ENCODE measurements at regions not wholly inside any gene's neighbourhood (a gene's known extent, or its start where the extent isn't known, plus 50 kb on each side); places are given as distances from the start of the nearest gene placed in this dataset.

- Histone ChIP-seq H3K4me1 (ENCODE audit: control insufficient read depth, low read length) (no peaks in the 10 kb centered on the region), H3K9me2 (replicated peaks; ENCODE audit: control insufficient read depth, low read length) (no peaks in the 10 kb centered on the region), H3F3A (ENCODE audit: control insufficient read depth, insufficient read depth) (no peaks in the 10 kb centered on the region), H3K4me2 (ENCODE audit: low read length) (no peak overlapping the region), H4K20me1 (ENCODE audit: control insufficient read depth, insufficient read depth, low read depth, low read length) (no peaks in the 10 kb centered on the region), H3K4me3 (ENCODE audit: low read length) (no peak overlapping the region), H3K79me2 (ENCODE audit: control insufficient read depth, low read length) (no peaks in the 10 kb centered on the region), H3K9me3 (ENCODE audit: control insufficient read depth, insufficient read depth, low read length) (no peaks in the 10 kb centered on the region), H3K36me3 (ENCODE audit: control insufficient read depth, low read length) (no peaks in the 10 kb centered on the region), H3K27ac (ENCODE audit: low read depth, low read length) (no peak overlapping the region), H3K27me3 (ENCODE audit: control insufficient read depth, low read length) (no peaks in the 10 kb centered on the region)
- no peak for TF ChIP-seq EZH2phosphoT487 (IDR thresholded peaks at IDR 0.05; ENCODE audit: borderline replicate concordance, low read length)
- no peak for TF ChIP-seq CTCF (IDR thresholded peaks at IDR 0.05; ENCODE audit: low read depth, low read length, poor library complexity, severe bottlenecking)
Measured at GRCh38 chr5:118310401-118310800, 677.9 kb downstream of the DTWD2 start.

GRCh38 chr5:118303296-118303695 lies 685.1 kb downstream of the DTWD2 start:
- no peaks in the 10 kb centered on the region for H3K27me3 ChIP-seq (ENCODE audit: control insufficient read depth, low read length)
- H3K36me3 ChIP-seq (ENCODE audit: control insufficient read depth, low read length): no peaks in the 10 kb centered on the region
- H3K9me2 ChIP-seq (replicated peaks; ENCODE audit: control insufficient read depth, low read length): no peaks in the 10 kb centered on the region
- no peaks in the 10 kb centered on the region for H4K20me1 ChIP-seq (ENCODE audit: control insufficient read depth, insufficient read depth, low read depth, low read length)
- no peaks in the 10 kb centered on the region for H3K79me2 ChIP-seq (ENCODE audit: control insufficient read depth, low read length)
- no peaks in the 10 kb centered on the region for H3K9me3 ChIP-seq (ENCODE audit: control insufficient read depth, insufficient read depth, low read length)
- no peak overlapping the region for H3K4me2 ChIP-seq (ENCODE audit: low read length)
- no peak overlapping the region for H3K4me3 ChIP-seq (ENCODE audit: low read length)
- H3K4me1 ChIP-seq (ENCODE audit: control insufficient read depth, low read length): no peaks in the 10 kb centered on the region
- no peak overlapping the region for H3K27ac ChIP-seq (ENCODE audit: low read depth, low read length)
- TF ChIP-seq EZH2phosphoT487 (IDR thresholded peaks at IDR 0.05; ENCODE audit: borderline replicate concordance, low read length) (no peak), CTCF (IDR thresholded peaks at IDR 0.05; ENCODE audit: low read depth, low read length, poor library complexity, severe bottlenecking) (no peak)
- no peaks in the 10 kb centered on the region for H3F3A ChIP-seq (ENCODE audit: control insufficient read depth, insufficient read depth)

- H3K79me2 ChIP-seq (ENCODE audit: control insufficient read depth, low read length): no peaks in the 10 kb centered on the region
- no peak overlapping the region for H3K27ac ChIP-seq (ENCODE audit: low read depth, low read length)
- no peak for TF ChIP-seq EZH2phosphoT487 (IDR thresholded peaks at IDR 0.05; ENCODE audit: borderline replicate concordance, low read length)
- no peak for TF ChIP-seq CTCF (IDR thresholded peaks at IDR 0.05; ENCODE audit: low read depth, low read length, poor library complexity, severe bottlenecking)
- H3F3A ChIP-seq (ENCODE audit: control insufficient read depth, insufficient read depth): no peaks in the 10 kb centered on the region
- no peaks in the 10 kb centered on the region for H4K20me1 ChIP-seq (ENCODE audit: control insufficient read depth, insufficient read depth, low read depth, low read length)
- H3K4me1 ChIP-seq (ENCODE audit: control insufficient read depth, low read length): no peaks in the 10 kb centered on the region
- H3K4me2 ChIP-seq (ENCODE audit: low read length): no peak overlapping the region
- H3K9me3 ChIP-seq (ENCODE audit: control insufficient read depth, insufficient read depth, low read length): no peaks in the 10 kb centered on the region
- H3K4me3 ChIP-seq (ENCODE audit: low read length): no peak overlapping the region
- H3K27me3 ChIP-seq (ENCODE audit: control insufficient read depth, low read length): no peaks in the 10 kb centered on the region
- H3K36me3 ChIP-seq (ENCODE audit: control insufficient read depth, low read length): no peaks in the 10 kb centered on the region
- no peaks in the 10 kb centered on the region for H3K9me2 ChIP-seq (replicated peaks; ENCODE audit: control insufficient read depth, low read length)
Measured at GRCh38 chr5:118302786-118303185, 685.6 kb downstream of the DTWD2 start.

GRCh38 chr5:118301696-118302095 lies 686.7 kb downstream of the DTWD2 start:
- Histone ChIP-seq H4K20me1 (ENCODE audit: control insufficient read depth, insufficient read depth, low read depth, low read length) (no peaks in the 10 kb centered on the region), H3K4me3 (ENCODE audit: low read length) (no peak overlapping the region), H3K9me2 (replicated peaks; ENCODE audit: control insufficient read depth, low read length) (no peaks in the 10 kb centered on the region), H3K4me2 (ENCODE audit: low read length) (no peak overlapping the region), H3F3A (ENCODE audit: control insufficient read depth, insufficient read depth) (no peaks in the 10 kb centered on the region), H3K27me3 (ENCODE audit: control insufficient read depth, low read length) (no peaks in the 10 kb centered on the region), H3K36me3 (ENCODE audit: control insufficient read depth, low read length) (no peaks in the 10 kb centered on the region), H3K4me1 (ENCODE audit: control insufficient read depth, low read length) (no peaks in the 10 kb centered on the region), H3K9me3 (ENCODE audit: control insufficient read depth, insufficient read depth, low read length) (no peaks in the 10 kb centered on the region), H3K27ac (ENCODE audit: low read depth, low read length) (no peak overlapping the region), H3K79me2 (ENCODE audit: control insufficient read depth, low read length) (no peaks in the 10 kb centered on the region)
- TF ChIP-seq CTCF (IDR thresholded peaks at IDR 0.05; ENCODE audit: low read depth, low read length, poor library complexity, severe bottlenecking) (no peak), EZH2phosphoT487 (IDR thresholded peaks at IDR 0.05; ENCODE audit: borderline replicate concordance, low read length) (no peak)
